H1 (cell line): ENCODE measurements at regions not wholly inside any gene's neighbourhood (a gene's known extent, or its start where the extent isn't known, plus 50 kb on each side); places are given as distances from the start of the nearest gene placed in this dataset.

Experiments
- CTCF ChIA-PET: fragments of 300-600 bp; sonication (Branson Sonifier 250); formaldehyde crosslinking; loops from one replicate; lab custom pipeline; 2021; ENCODE audit not compliant: partially characterized antibody; lab: Charles Lee
- POLR2A ChIA-PET: fragments of 300-600 bp; sonication (Branson Sonifier 250); formaldehyde crosslinking; loops from one replicate; lab custom pipeline; 2021; ENCODE audit warnings: inconsistent platforms; ENCODE audit not compliant: partially characterized antibody; lab: Charles Lee
- DNase-seq, 2 experiments: peaks; one replicate each; pipeline versions ENCODE4 v3.0.0 to v3.0.0-alpha.2; 2010 to 2022; ENCODE audit warnings: low spot score in 2 of 2, low read depth in 1 of 2, mixed read lengths in 1 of 2
- FAIRE-seq: peaks from 2 replicates; lab custom pipeline; 2011; peaks lifted over from hg19 to GRCh38; lab: Jason Lieb, UNC
- H2AFZ ChIP-seq: 2 replicates; pipeline ENCODE4 v1.8.1; 2012; ENCODE audit warnings: low read length, inconsistent platforms
- H2AK5ac ChIP-seq: 2 replicates; pipeline ENCODE4 v1.6.1; 2013; ENCODE audit warnings: low read depth, low read length
- H2BK120ac ChIP-seq: replicated peaks from 2 replicates; pipeline ENCODE3; 2013; ENCODE audit warnings: low read depth, low read length, inconsistent platforms
- H2BK12ac ChIP-seq: 2 replicates; pipeline ENCODE4 v1.6.1; 2013; ENCODE audit warnings: low read depth, low read length
- H2BK15ac ChIP-seq: 2 replicates; pipeline ENCODE4 v1.6.1; 2013; ENCODE audit warnings: low read length
- H2BK20ac ChIP-seq: 2 replicates; pipeline ENCODE4 v1.6.1; 2013; ENCODE audit warnings: low read length
- H2BK5ac ChIP-seq: 2 replicates; pipeline ENCODE4 v1.6.1; 2013; ENCODE audit warnings: low read depth, low read length
- H3K14ac ChIP-seq: 2 replicates; pipeline ENCODE4 v1.6.1; 2013; ENCODE audit warnings: inconsistent platforms; ENCODE audit not compliant: insufficient read length
- H3K18ac ChIP-seq: 2 replicates; pipeline ENCODE4 v1.6.1; 2013; ENCODE audit warnings: low read length; ENCODE audit errors: extremely low read depth
- H3K23ac ChIP-seq: 2 replicates; pipeline ENCODE4 v1.6.1; 2013; ENCODE audit warnings: inconsistent platforms; ENCODE audit not compliant: insufficient read length
- H3K23me2 ChIP-seq: 2 replicates; pipeline ENCODE4 v1.6.1; 2013; ENCODE audit warnings: low read depth, low read length
- H3K27ac ChIP-seq: 2 replicates; pipeline ENCODE4 v1.6.1; 2011; ENCODE audit warnings: low read depth, low read length, inconsistent platforms
- H3K27me3 ChIP-seq, 4 experiments: replicated peaks in 1 of 4; 1 replicate in 1 of 4; 2 replicates in 3 of 4; pipeline versions ENCODE4 v1.6.1 to v1.8.1; 2011 to 2013; ENCODE audit warnings: low read length in 3 of 4, mild to moderate bottlenecking in 3 of 4, inconsistent platforms in 2 of 4, mixed read lengths in 2 of 4, moderate library complexity in 1 of 4; ENCODE audit not compliant: control insufficient read depth in 3 of 4, insufficient read depth in 3 of 4; ENCODE audit errors: extremely low read depth in 1 of 4
- H3K36me3 ChIP-seq, 4 experiments: 2 replicates each; pipeline versions ENCODE4 v1.6.1 to v1.8.1; 2011 to 2013; ENCODE audit warnings: mild to moderate bottlenecking in 4 of 4, low read length in 3 of 4, moderate library complexity in 2 of 4, control low read depth in 1 of 4, inconsistent platforms in 1 of 4; ENCODE audit not compliant: insufficient read depth in 4 of 4, control insufficient read depth in 2 of 4
- H3K4ac ChIP-seq: replicated peaks from 2 replicates; pipeline ENCODE3; 2013; ENCODE audit warnings: low read length, low read depth, mixed read lengths, inconsistent platforms; ENCODE audit not compliant: insufficient read length
- H3K4me1 ChIP-seq, 4 experiments: replicated peaks in 1 of 4; 1 replicate in 1 of 4; 2 replicates in 3 of 4; pipeline versions ENCODE4 v1.6.1 to v1.8.1; 2011 to 2013; ENCODE audit warnings: low read length in 3 of 4, inconsistent platforms in 2 of 4, mixed read lengths in 1 of 4; ENCODE audit not compliant: insufficient read depth in 4 of 4, control insufficient read depth in 3 of 4
- H3K4me2 ChIP-seq, 2 experiments: 2 replicates each; pipeline versions ENCODE4 v1.6.1 to v1.8.1; 2011 to 2013; ENCODE audit warnings: low read depth in 2 of 2, low read length in 2 of 2, control low read depth in 1 of 2, inconsistent platforms in 1 of 2, mild to moderate bottlenecking in 1 of 2; ENCODE audit not compliant: insufficient read depth in 1 of 2
- H3K4me3 ChIP-seq, 4 experiments: fragments of 200-600, 300-600 bp in 1 of 4; sonication (generic), shearing (Covaris generic), sonication (Bioruptor Twin) in 1 of 4; 2 replicates each; pipeline versions ENCODE4 v1.5.1 to v1.8.1; 2011 to 2016; ENCODE audit warnings: low read length in 4 of 4, low read depth in 3 of 4, control low read depth in 2 of 4, inconsistent platforms in 2 of 4, mild to moderate bottlenecking in 2 of 4, mixed read lengths in 1 of 4, moderate library complexity in 1 of 4; ENCODE audit not compliant: insufficient read depth in 2 of 4; ENCODE audit errors: extremely low read depth in 1 of 4
- H3K56ac ChIP-seq: replicated peaks from 2 replicates; pipeline ENCODE3; 2013; ENCODE audit warnings: low read depth, mild to moderate bottlenecking, mixed read lengths, low read length, inconsistent platforms; ENCODE audit not compliant: insufficient read length
- H3K79me1 ChIP-seq: 2 replicates; pipeline ENCODE4 v1.6.1; 2013; ENCODE audit warnings: low read depth, low read length, control low read depth
- H3K79me2 ChIP-seq, 2 experiments: 2 replicates each; pipeline versions ENCODE4 v1.6.1 to v1.8.1; 2012 to 2013; ENCODE audit warnings: low read length in 2 of 2, mild to moderate bottlenecking in 2 of 2, inconsistent platforms in 1 of 2; ENCODE audit not compliant: insufficient read depth in 2 of 2, control insufficient read depth in 1 of 2
- H3K9ac ChIP-seq, 4 experiments: replicated peaks in 1 of 4; 1 replicate in 1 of 4; 2 replicates in 3 of 4; pipeline versions ENCODE4 v1.6.1 to v1.8.1; 2011 to 2013; ENCODE audit warnings: low read depth in 3 of 4, low read length in 3 of 4, control low read depth in 2 of 4, mild to moderate bottlenecking in 2 of 4, moderate library complexity in 2 of 4, inconsistent platforms in 1 of 4; ENCODE audit errors: extremely low read depth in 1 of 4
- H3K9me3 ChIP-seq, 2 experiments: 2 replicates each; pipeline versions ENCODE4 v1.6.1 to v1.8.1; 2012 to 2013; ENCODE audit warnings: mild to moderate bottlenecking in 2 of 2, moderate library complexity in 2 of 2, control low read depth in 1 of 2, inconsistent platforms in 1 of 2, low read depth in 1 of 2, low read length in 1 of 2, mixed read lengths in 1 of 2; ENCODE audit not compliant: insufficient read depth in 2 of 2
- H4K20me1 ChIP-seq, 2 experiments: replicated peaks in 1 of 2; 2 replicates each; pipeline versions ENCODE3 to v1.8.1; 2011 to 2013; ENCODE audit warnings: inconsistent platforms in 2 of 2, low read length in 2 of 2, mild to moderate bottlenecking in 1 of 2; ENCODE audit not compliant: insufficient read depth in 2 of 2, control insufficient read depth in 1 of 2
- H4K5ac ChIP-seq: 2 replicates; pipeline ENCODE4 v1.6.1; 2013; ENCODE audit warnings: low read length, low read depth, mixed read lengths, inconsistent platforms; ENCODE audit not compliant: insufficient read length
- H4K8ac ChIP-seq: 2 replicates; pipeline ENCODE4 v1.8.0; 2013; ENCODE audit warnings: mild to moderate bottlenecking, moderate library complexity, low read length, inconsistent platforms; ENCODE audit not compliant: insufficient read depth; ENCODE audit errors: extremely low read depth
- H4K91ac ChIP-seq: replicated peaks from 2 replicates; pipeline ENCODE3; 2013; ENCODE audit warnings: low read length, mixed read lengths, inconsistent platforms; ENCODE audit not compliant: insufficient read length
- ATF3 ChIP-seq: IDR thresholded peaks from 2 replicates; pipeline ENCODE4 v1.6.1; 2011; ENCODE audit warnings: low read depth, mild to moderate bottlenecking, low read length; ENCODE audit not compliant: insufficient read depth
- BACH1 ChIP-seq: IDR thresholded peaks from 2 replicates; pipeline ENCODE4 v1.6.1; 2012; ENCODE audit warnings: low read length, improper control_type of control experiment
- BRCA1 ChIP-seq: IDR thresholded peaks from 2 replicates; pipeline ENCODE4 v1.6.1; 2012; ENCODE audit warnings: low read depth, low read length, improper control_type of control experiment
- CBX5 ChIP-seq: fragments of 300-800, 300-1000 bp; sonication (generic); IDR thresholded peaks from 2 replicates; pipeline ENCODE4 v1.7.1; 2016; ENCODE audit warnings: antibody characterized with exemption, low read length, low read depth
- CBX8 ChIP-seq: fragments of 300-800, 300-1000 bp; sonication (generic); IDR thresholded peaks from 2 replicates; pipeline ENCODE4 v1.7.1; 2016; ENCODE audit warnings: low read depth, low read length, borderline replicate concordance
- CHD1 ChIP-seq: IDR thresholded peaks from 2 replicates; pipeline ENCODE4 v1.6.1; 2012; ENCODE audit warnings: low read depth, low read length, improper control_type of control experiment
- GABPA ChIP-seq: IDR thresholded peaks from 2 replicates; pipeline ENCODE4 v1.6.1; 2011; ENCODE audit warnings: mild to moderate bottlenecking, low read length, moderate library complexity, borderline replicate concordance; ENCODE audit not compliant: insufficient read depth
- HDAC2 ChIP-seq, 2 experiments: fragments of 300-600 bp in 1 of 2; sonication (generic) in 1 of 2; IDR thresholded peaks; 2 replicates each; pipeline ENCODE4 v1.6.1; 2011 to 2012; ENCODE audit warnings: low read depth in 2 of 2, low read length in 2 of 2, mild to moderate bottlenecking in 2 of 2, moderate library complexity in 2 of 2, borderline replicate concordance in 1 of 2, inconsistent platforms in 1 of 2
- MAFK ChIP-seq: IDR thresholded peaks from 2 replicates; pipeline ENCODE4 v1.6.1; 2012; ENCODE audit warnings: low read depth, mild to moderate bottlenecking, improper control_type of control experiment, low read length
- PHF8 ChIP-seq: fragments of 200-600 bp; sonication (generic); conservative IDR thresholded peaks from 2 replicates; pipeline ENCODE4 v1.7.1; 2012; ENCODE audit warnings: low read depth, mild to moderate bottlenecking, inconsistent platforms, low read length, moderate library complexity
- POLR2A ChIP-seq, 2 experiments: IDR thresholded peaks; 1 replicate in 1 of 2; 2 replicates in 1 of 2; pipeline ENCODE4 v1.6.1; 2011; ENCODE audit warnings: low read depth in 2 of 2, low read length in 2 of 2, mild to moderate bottlenecking in 2 of 2; ENCODE audit errors: control extremely low read depth in 1 of 2
- SIN3A ChIP-seq, 2 experiments: IDR thresholded peaks in 1 of 2; conservative IDR thresholded peaks in 1 of 2; 2 replicates each; pipeline ENCODE4 v1.6.1; 2011 to 2012; ENCODE audit warnings: low read length in 2 of 2, improper control_type of control experiment in 1 of 2, low read depth in 1 of 2, mild to moderate bottlenecking in 1 of 2
- SRF ChIP-seq: IDR thresholded peaks from 2 replicates; pipeline ENCODE4 v1.6.1; 2011; ENCODE audit warnings: mild to moderate bottlenecking, low read depth, low read length, moderate library complexity
- YY1 ChIP-seq: IDR thresholded peaks from 2 replicates; pipeline ENCODE4 v1.6.1; 2011; ENCODE audit warnings: low read depth, mild to moderate bottlenecking, low read length
- WGBS, 2 experiments: shearing (Covaris generic) in 1 of 2; methylation state at CpG; one replicate each; pipeline versions ENCODE4 v1.1.6 to v1.1.7; 2013 to 2015; ENCODE audit warnings: low lambda C conversion rate in 2 of 2, mixed read lengths in 2 of 2, inconsistent platforms in 1 of 2, low coverage in 1 of 2, missing lambda C conversion rate in 1 of 2; ENCODE audit not compliant: insufficient replicate concordance in 2 of 2, insufficient coverage in 1 of 2, insufficient read length in 1 of 2; ENCODE audit errors: extremely low coverage in 1 of 2, missing lambda C conversion rate in 1 of 2; 5-methylcytosine and 5-hydroxymethylcytosine counted together

DNA sequence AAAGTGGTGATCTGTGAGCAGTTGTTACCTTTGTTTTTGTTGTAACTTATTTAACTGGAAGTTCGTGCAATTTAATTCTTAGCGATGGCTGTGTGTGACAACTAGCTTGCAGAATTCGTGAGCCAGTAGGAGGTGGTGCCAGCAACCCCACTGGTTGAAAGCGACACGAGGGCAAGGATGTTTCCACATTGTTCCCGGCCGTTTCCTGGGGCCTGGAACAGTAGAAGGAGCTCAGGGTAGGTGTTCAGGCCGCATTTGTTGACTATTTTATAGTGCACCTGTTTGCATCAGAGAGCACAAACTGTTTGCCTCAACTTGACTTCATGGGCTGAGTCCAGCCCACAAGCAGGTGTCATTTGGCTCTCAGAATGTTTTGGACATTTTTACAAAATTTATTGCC, 112.1 kb upstream of the PTPN1 start:
- H2BK15ac ChIP-seq: no peak overlapping the region
- no peak overlapping the region for H3K9ac ChIP-seq
- no peak overlapping the region for H2BK12ac ChIP-seq
- no peak overlapping the region for H3K14ac ChIP-seq
- no peak overlapping the region for H3K4ac ChIP-seq
- no peak overlapping the region for H4K91ac ChIP-seq
- H3K23me2 ChIP-seq: peaks cover 1% of the 10 kb centered on the region; the same call in 1 of the 2 replicates
- H3K79me2 ChIP-seq: no peaks in the 10 kb centered on the region
- no peak overlapping the region for H2BK5ac ChIP-seq
- no peak overlapping the region for H3K4me3 ChIP-seq
- no peak overlapping the region for H2AK5ac ChIP-seq
- H4K20me1 ChIP-seq: no peaks in the 10 kb centered on the region
- no peak overlapping the region for H2BK120ac ChIP-seq
- H3K27ac ChIP-seq: no peak overlapping the region
- DNase-seq: no peak
- no peak overlapping the region for H3K4me2 ChIP-seq
- no peak overlapping the region for H3K23ac ChIP-seq
- no peak overlapping the region for H3K56ac ChIP-seq
- H3K36me3 ChIP-seq: no peaks in the 10 kb centered on the region
- WGBS, 2 experiments: 90% methylated on average over 8 of the region's 8 CpGs; no CpG with 5 or more reads in 1 of the 2 experiments
- POLR2A ChIA-PET: no interaction called here
- TF ChIP-seq CBX8 (no peak), SRF (no peak), GABPA (no peak), YY1 (no peak), BRCA1 (no peak), POLR2A (IDR thresholded peaks at IDR 0.05; ENCODE audit: control extremely low read depth in 1 of 2, low read depth in 2 of 2, low read length in 2 of 2) (no peak), PHF8 (no peak), ATF3 (no peak), BACH1 (no peak), CBX5 (no peak), MAFK (no peak), SIN3A (conservative IDR thresholded peaks at IDR 0.05 in 1 of 2, IDR thresholded peaks at IDR 0.05 in 1 of 2; ENCODE audit: low read depth in 1 of 2, low read length in 2 of 2) (no peak), HDAC2 (IDR thresholded peaks at IDR 0.05; ENCODE audit: borderline replicate concordance in 1 of 2, low read depth in 2 of 2, low read length in 2 of 2) (no peak), CHD1 (no peak)
- no peaks in the 10 kb centered on the region for H3K79me1 ChIP-seq
- no peak overlapping the region for H4K5ac ChIP-seq
- no peak overlapping the region for H3K18ac ChIP-seq
- no peak overlapping the region for H2BK20ac ChIP-seq
- no peaks in the 10 kb centered on the region for H3K4me1 ChIP-seq
- no peak overlapping the region for H2AFZ ChIP-seq
- no peak for FAIRE-seq
- CTCF ChIA-PET: interaction anchor here (0.8 to 3.0 kb wide), 5 partner anchors 49 to 108 kb away, joined by 3 to 11 read pairs (median 6); no protein-coding TSS in a partner anchor
- H3K27me3 ChIP-seq: no peaks in the 10 kb centered on the region
- H4K8ac ChIP-seq: no peak overlapping the region
- no peaks in the 10 kb centered on the region for H3K9me3 ChIP-seq
